ENCODE measurements at regions not wholly inside any gene's neighbourhood (a gene's known extent, or its start where the extent isn't known, plus 50 kb on each side); places are given as distances from the start of the nearest gene placed in this dataset.
"Not testable (repeated sequence)": the region's sequence is repeated elsewhere in the genome, so short reads cannot be mapped to it uniquely, and the experiment has no call there.

- DNase-seq = no peak
Measured at GRCh38 chr7:3138206-3138605, 94.5 kb upstream of the CARD11 start.

GRCh38 chr7:3138997-3139396 is 95.3 kb upstream of the CARD11 start:
- DNase-seq = no peak

- DNase-seq = no peak
Measured at GRCh38 chr7:3140834-3141233, 97.2 kb upstream of the CARD11 start.

GRCh38 chr7:3141326-3141725 is 97.7 kb upstream of the CARD11 start:
- DNase-seq = no peak

- DNase-seq = no peak
Measured at GRCh38 chr7:3143869-3144775, 100.5 kb upstream of the CARD11 start.

GRCh38 chr7:3144776-3145125 is 101.1 kb upstream of the CARD11 start:
- not testable (repeated sequence) for DNase-seq

GRCh38 chr7:3146571-3147226 is 103.0 kb upstream of the CARD11 start:
- DNase-seq = no peak

GRCh38 chr7:3148471-3148870 is 104.8 kb upstream of the CARD11 start:
- DNase-seq = not testable (repeated sequence)

- no peak for DNase-seq
Measured at GRCh38 chr7:3149231-3149995, 105.7 kb upstream of the CARD11 start.

GRCh38 chr7:3150027-3150426 is 106.4 kb upstream of the CARD11 start:
- no peak for DNase-seq

- DNase-seq = no peak
Measured at GRCh38 chr7:3151784-3152183, 108.1 kb upstream of the CARD11 start.

GRCh38 chr7:3152714-3153113 is 109.0 kb upstream of the CARD11 start:
- no peak for DNase-seq

- no peak for DNase-seq
Measured at GRCh38 chr7:3153118-3153517, 109.5 kb upstream of the CARD11 start.

- no peak for DNase-seq
Measured at GRCh38 chr7:3154317-3154716, 110.7 kb upstream of the CARD11 start.

- peak; percentile 58 for DNase-seq
Measured at GRCh38 chr7:3154881-3155494, 111.3 kb upstream of the CARD11 start.

- no peak for DNase-seq
Measured at GRCh38 chr7:3156508-3156907, 112.8 kb upstream of the CARD11 start.

GRCh38 chr7:3157566-3158287 is 114.1 kb upstream of the CARD11 start:
- no peak for DNase-seq

GRCh38 chr7:3158341-3158760 is 114.7 kb upstream of the CARD11 start:
- DNase-seq = no peak

GRCh38 chr7:3159039-3159438 is 115.4 kb upstream of the CARD11 start:
- no peak for DNase-seq

- no peak for DNase-seq
Measured at GRCh38 chr7:3159445-3159844, 115.8 kb upstream of the CARD11 start.

GRCh38 chr7:3159926-3160325 is 116.3 kb upstream of the CARD11 start:
- not testable (repeated sequence) for DNase-seq

- no peak for DNase-seq
Measured at GRCh38 chr7:3162289-3162688, 118.6 kb upstream of the CARD11 start.

Data from activated naive CD4-positive, alpha-beta T cell treated with Interleukin-2 at 50 U/mL for 16 hours (primary cell).